NCI-H345 treated with DMSO at 0.1 percent for 48 hours (cell line): ENCODE measurements at regions not wholly inside any gene's neighbourhood (a gene's known extent, or its start where the extent isn't known, plus 50 kb on each side); places are given as distances from the start of the nearest gene placed in this dataset.
"Not testable (repeated sequence)": the region's sequence is repeated elsewhere in the genome, so short reads cannot be mapped to it uniquely, and the experiment has no call there.

Experiments
- DNase-seq: peaks from one replicate; lab custom pipeline; 2025; ENCODE audit not compliant: unreplicated experiment; lab: John Stamatoyannopoulos, UW

- no peak for DNase-seq
Observed at GRCh38 chr17:83190601-83191387, 111.4 kb downstream of the METRNL start.

DNA sequence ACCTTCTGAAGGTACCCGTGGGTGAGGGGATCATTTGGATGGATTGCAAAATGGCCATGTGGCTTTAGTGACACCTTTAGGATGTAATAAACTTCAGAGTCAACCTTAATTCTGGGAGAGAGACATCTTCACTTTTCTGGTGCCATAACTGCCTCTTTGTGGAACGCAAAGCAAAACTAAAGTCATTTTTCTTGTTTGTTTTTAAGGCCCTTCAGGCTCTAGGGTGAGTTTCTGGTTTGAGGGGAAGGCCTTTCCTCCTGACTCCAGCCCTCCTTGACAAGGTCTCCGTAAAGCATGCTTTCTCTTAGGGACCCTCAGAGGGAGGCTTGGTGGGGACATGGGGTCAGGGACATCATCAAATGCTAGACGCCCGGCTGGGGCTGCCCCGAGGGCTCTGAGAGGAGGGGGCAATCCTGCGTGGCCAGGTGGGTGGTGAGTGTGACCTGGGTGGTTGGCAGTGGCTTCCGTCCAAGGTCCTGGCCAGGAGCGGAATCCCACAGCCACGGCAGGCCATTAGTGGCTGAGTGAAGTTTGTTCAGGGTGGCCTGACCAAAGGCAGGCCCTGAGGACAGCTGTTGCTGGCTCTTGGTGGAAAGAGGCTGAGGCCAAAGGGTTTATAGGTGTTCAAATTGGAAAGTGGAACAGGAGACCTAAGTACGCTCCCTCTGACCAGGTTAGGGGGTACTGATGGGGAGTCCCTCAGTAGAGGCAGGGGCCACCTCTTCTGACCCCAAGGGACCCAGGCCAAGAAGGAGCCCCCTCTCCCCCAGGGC lies 112.2 kb downstream of the METRNL start:
- no peak for DNase-seq

GRCh38 chr17:83192161-83192788 lies 112.9 kb downstream of the METRNL start:
- no peak for DNase-seq

- not testable (repeated sequence) for DNase-seq
Observed at GRCh38 chr17:83192789-83193335, 113.5 kb downstream of the METRNL start.

- no peak for DNase-seq
Observed at GRCh38 chr17:83193336-83194185, 114.2 kb downstream of the METRNL start.

DNA sequence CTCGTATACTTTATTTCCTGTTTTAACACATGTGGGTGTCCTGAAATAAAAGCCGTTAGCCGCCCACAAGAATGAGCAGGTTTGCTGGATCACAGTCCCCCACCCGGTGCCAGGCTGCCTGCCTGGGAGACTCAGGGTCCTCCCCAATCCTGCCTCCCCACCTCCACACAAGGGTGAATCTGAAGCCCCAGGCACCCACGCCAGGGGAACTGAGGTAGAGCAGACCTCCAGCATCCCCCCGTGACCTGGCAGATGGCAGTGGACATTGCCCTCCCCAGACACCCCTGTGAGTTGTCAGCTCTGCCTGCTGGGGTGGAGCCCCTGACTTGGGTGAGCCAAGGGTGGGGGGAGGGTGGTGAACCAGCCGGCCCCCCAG lies 114.8 kb downstream of the METRNL start:
- no peak for DNase-seq

DNA sequence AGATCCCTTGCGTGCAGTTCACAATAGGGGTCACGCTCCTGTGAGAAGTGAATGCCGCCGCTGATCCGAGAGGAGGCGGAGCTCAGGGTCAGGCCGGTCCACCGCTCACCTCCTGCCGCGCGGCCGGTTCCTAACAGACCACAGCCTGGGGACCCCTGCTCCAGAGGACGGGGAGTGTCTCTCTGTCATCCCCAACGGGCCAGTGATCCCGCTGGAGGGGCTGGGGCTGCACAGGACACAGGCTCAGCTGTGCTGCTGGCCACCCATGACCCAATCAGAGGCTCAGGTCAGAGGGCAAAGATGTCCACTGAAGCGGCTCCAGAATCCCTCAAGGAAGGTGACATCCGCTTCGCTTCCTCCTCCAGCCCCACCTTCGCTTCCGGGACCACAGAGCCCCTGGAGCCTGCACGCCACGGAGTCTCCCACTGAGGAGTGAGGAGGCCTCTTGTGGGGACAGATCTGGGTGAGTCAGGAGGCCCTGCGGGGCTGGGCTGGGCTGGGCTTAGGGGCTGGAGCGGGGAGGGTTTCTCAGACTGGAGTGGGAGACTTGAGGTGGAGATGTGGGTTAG lies 115.4 kb downstream of the METRNL start:
- no peak for DNase-seq

DNA sequence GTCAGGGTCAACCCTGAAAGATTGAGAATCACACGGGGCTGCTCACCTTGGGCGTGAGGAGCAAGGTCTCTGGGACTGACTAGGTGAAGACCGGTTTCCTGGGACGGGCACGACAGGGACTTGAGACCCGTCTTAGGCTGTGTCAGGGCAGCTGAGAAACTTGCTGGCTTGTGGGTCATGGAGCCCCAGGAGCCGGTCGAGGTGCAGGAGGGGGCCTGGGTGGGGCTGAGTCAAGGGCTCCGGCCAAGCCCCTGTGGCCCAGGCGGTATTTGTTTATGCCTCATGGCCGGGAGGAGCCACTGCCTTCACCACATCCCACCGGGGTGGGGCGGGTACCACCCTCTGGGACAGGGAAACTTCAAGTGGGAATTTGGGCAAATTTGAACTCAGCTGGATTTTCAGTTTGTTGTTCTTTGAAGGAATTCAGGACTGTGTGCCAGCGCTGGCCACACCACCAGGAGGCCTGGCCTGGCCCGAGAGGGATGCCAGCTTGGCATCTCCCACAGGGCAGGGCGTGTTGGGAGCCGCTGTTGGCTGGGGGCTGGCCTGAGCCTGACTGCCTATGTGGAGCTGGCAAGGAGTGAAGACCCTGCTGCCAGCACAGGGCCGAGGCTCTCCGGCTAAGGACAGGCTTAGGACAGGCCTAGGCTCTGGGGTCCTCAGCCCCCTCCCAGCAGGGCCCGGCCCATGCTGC lies 116.1 kb downstream of the METRNL start:
- DNase-seq: no peak

DNA sequence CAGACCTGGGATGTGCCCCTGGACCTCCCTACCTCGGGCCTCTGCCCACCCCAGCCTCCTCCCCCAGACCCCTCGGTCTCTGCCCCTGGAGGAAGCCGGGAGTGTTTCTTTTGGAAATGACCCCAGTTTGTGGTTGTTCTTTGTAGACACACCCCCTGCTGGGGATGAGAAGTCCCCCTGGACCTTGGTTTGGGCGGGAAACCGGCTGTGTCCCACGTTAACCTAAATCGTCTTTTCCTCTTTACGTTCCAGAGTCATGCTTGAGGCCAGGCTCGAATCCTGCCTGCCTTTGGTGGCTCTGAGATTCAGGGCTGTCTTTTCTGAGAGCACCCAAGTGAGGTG lies 116.6 kb downstream of the METRNL start:
- DNase-seq: no peak

- no peak for DNase-seq
Observed at GRCh38 chr17:83196366-83196765, 117.0 kb downstream of the METRNL start.

- DNase-seq: no peak
Observed at GRCh38 chr17:83196973-83197880, 117.8 kb downstream of the METRNL start.

GRCh38 chr17:83198366-83199341 lies 119.2 kb downstream of the METRNL start:
- DNase-seq: no peak

DNA sequence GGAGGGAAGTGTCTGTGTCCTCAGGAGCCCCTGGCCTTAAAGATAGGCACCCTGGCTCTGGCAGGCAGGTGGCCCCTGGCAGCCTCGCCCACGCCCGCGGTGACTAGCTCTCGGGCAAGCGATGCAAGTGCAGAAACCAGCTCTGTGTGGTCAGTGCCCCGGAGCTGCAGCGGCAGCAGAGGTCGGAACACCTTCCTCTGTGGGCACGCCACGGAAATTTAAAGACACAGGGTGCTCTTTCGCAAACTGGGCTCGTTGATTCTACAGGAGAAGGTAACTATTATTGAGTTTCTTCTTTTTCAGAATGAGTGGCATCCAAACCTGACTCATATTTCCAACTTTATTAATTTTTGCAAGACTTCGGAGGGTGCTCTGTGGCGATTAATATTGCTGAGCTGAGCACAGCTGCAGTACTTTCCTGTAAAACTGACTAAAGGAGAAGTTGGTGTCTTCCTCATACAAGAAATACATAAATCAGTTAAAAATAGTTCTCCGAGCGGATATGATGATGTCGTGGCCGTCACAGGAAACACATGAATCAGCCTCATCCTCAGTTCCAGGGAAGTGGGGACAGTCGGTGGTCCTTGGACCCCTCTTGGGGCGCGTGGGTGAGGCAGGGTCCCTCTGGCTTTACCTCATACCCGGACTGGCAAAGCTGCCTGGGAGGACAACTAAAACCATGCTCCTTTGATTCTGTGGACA lies 120.2 kb downstream of the METRNL start:
- no peak for DNase-seq

DNA sequence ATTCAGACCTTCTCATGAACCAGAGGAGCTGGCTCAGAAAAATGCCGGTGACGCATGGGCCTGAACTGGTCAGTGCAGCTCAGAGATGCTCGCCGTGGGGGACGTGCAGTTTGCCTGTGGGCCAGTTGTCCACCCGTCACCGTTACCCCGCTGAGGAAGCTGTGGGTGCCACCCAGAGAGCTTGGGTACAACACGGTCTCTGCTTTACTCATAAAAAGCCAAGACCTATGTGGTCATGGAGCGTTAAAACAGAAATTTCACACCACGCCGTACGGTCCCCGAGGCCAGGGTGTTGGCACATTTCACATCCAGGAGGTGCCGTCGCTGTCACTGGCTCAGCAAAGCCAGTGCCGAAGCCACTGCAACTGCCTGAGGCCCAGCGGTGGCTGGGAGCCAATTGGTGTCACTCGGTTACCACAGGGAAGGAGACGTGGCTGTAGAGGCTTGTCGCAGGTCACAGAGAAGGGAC lies 120.9 kb downstream of the METRNL start:
- DNase-seq: no peak

DNA sequence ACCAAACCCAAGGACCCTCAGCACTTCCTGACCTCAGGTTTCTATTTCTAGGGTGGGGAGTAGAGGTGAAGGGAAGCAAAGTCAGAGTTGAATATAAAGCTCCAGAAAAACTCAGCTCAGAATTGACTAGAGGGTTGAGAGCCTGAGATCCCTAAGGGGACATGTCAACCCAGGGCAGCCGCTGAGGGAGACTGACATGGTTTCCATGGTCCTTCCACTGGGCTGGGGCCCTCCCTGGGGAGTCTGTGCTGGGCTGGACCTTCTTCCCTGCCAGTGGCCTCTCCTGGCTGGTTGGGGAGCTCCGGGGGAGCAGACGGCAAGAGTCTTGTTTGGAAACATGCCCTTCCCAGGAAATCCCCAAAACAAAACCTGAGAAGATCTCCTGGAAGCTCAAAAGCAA lies 121.3 kb downstream of the METRNL start:
- no peak for DNase-seq

GRCh38 chr17:83201206-83202001 lies 122.0 kb downstream of the METRNL start:
- DNase-seq: no peak
